Panc1 (cell line): ENCODE measurements at regions not wholly inside any gene's neighbourhood (a gene's known extent, or its start where the extent isn't known, plus 50 kb on each side); places are given as distances from the start of the nearest gene placed in this dataset.

Experiments
- ATAC-seq: fragments of 200-7000 bp; cut with Tn5 transposase; 2 replicates; pipeline ENCODE4 v1.9.1; 2020; ENCODE audit warnings: mild to moderate bottlenecking, moderate library complexity
- BruUV-seq: library from RNA; stranded (reverse); fragments of 400-500 nt; replicated peaks from 2 replicates; lab custom pipeline; 2021; lab: Mats Ljungman, UMichigan
- CTCF ChIA-PET: fragments of 300-600 bp; sonication (Branson Sonifier 250); formaldehyde crosslinking; loops from one replicate; lab custom pipeline; 2022; ENCODE audit warnings: antibody characterized with exemption; lab: Charles Lee
- POLR2A ChIA-PET: fragments of 300-600 bp; sonication (Branson Sonifier 250); formaldehyde crosslinking; loops from one replicate; lab custom pipeline; 2022; ENCODE audit warnings: antibody characterized with exemption; lab: Charles Lee
- DNase-seq: peaks from one replicate; pipeline ENCODE4 v3.0.0-alpha.2; 2010; ENCODE audit warnings: low read depth, low spot score
- H3K27ac ChIP-seq: 2 replicates; pipeline ENCODE4 v1.5.1; 2011; ENCODE audit warnings: mild to moderate bottlenecking, low read length, inconsistent platforms
- H3K27me3 ChIP-seq: fragments of 200-500 bp; sonication (Bioruptor generic); 2 replicates; pipeline ENCODE4 v1.6.0; 2014; ENCODE audit warnings: low read length, inconsistent platforms; ENCODE audit not compliant: control insufficient read depth, insufficient read depth
- H3K36me3 ChIP-seq: fragments of 200-500 bp; sonication (Bioruptor generic); 2 replicates; pipeline ENCODE4 v1.5.1; 2014; ENCODE audit warnings: inconsistent platforms, mild to moderate bottlenecking, low read length, moderate library complexity; ENCODE audit not compliant: control insufficient read depth, insufficient read depth
- H3K4me1 ChIP-seq: 2 replicates; pipeline ENCODE4 v1.5.1; 2011; ENCODE audit warnings: inconsistent platforms, mild to moderate bottlenecking, low read length, moderate library complexity; ENCODE audit not compliant: control insufficient read depth, insufficient read depth
- H3K4me3 ChIP-seq, 2 experiments: 2 replicates each; pipeline ENCODE4 v1.5.1; 2011 to 2012; ENCODE audit warnings: low read depth in 2 of 2, low read length in 2 of 2, mild to moderate bottlenecking in 2 of 2, inconsistent platforms in 1 of 2, moderate library complexity in 1 of 2
- H3K9me3 ChIP-seq: fragments of 200-500 bp; sonication (Bioruptor generic); 2 replicates; pipeline ENCODE4 v1.5.1; 2014; ENCODE audit warnings: low read depth, mild to moderate bottlenecking, inconsistent platforms, low read length, moderate library complexity; ENCODE audit not compliant: control insufficient read depth, insufficient read depth
- CTCF ChIP-seq: fragments of 450-650 bp; IDR thresholded peaks from 2 replicates; pipeline ENCODE4 v1.5.1; 2017; ENCODE audit warnings: mild to moderate bottlenecking
- POLR2AphosphoS5 ChIP-seq: IDR thresholded peaks from 2 replicates; pipeline ENCODE4 v1.6.1; 2012; ENCODE audit warnings: mild to moderate bottlenecking, low read depth, low read length, moderate library complexity
- SIN3A ChIP-seq: IDR thresholded peaks from 2 replicates; pipeline ENCODE4 v1.6.1; 2012; ENCODE audit warnings: low read depth, mild to moderate bottlenecking, low read length, moderate library complexity, borderline replicate concordance; ENCODE audit not compliant: insufficient read depth
- TCF7L2 ChIP-seq: IDR thresholded peaks from 2 replicates; pipeline ENCODE4 v1.6.1; 2011; ENCODE audit warnings: mild to moderate bottlenecking, low read depth, low read length, inconsistent platforms
- in situ Hi-C: cut with HindIII; loops from 2 replicates; pipeline ENCODE4 v1.10.0; 2016; ENCODE audit warnings: low sequenced_read_pairs, low pct_unique_long_range_greater_than_20kb
- intact Hi-C: fragments of 100-400 bp; cut with micrococcal nuclease; formaldehyde crosslinking; loops from one replicate; pipeline ENCODE4 v1.10.0; 2022; ENCODE audit not compliant: unreplicated experiment
- TF ChIP-seq, protein P1 (sequence below), 2 experiments: IDR thresholded peaks; 2 replicates each; pipeline ENCODE4 v1.6.1; 2011 to 2012; ENCODE audit warnings: low read depth in 2 of 2, control low read depth in 1 of 2, low read length in 1 of 2, mild to moderate bottlenecking in 1 of 2, moderate library complexity in 1 of 2; ENCODE audit not compliant: insufficient read depth in 1 of 2

DNA sequence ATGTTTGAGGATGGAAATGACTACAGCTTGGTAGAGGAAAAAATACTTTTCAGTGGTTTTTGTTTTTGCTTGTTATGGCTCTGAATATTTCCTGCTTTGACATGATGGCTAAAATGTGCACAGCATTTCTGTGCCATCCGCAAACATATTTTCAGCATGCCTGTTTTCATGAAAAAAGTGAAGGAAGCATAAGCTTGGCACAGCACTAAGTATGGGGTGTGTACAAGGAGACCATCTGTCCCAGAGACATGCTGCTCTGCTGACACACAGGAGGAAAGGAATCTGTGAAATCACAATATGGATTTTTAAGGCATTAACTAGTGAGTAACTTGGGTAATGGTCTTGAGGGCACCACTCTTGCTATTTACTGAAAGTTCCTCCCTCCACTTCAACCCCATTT is 595.5 kb downstream of the RWDD3 start:
- no peaks in the 10 kb centered on the region for H3K36me3 ChIP-seq
- no peaks in the 10 kb centered on the region for H3K27me3 ChIP-seq
- intact Hi-C loops (no loop called here), in situ Hi-C loops (no loop called here)
- TF ChIP-seq POLR2AphosphoS5 (no peak), TCF7L2 (no peak), CTCF (no peak), SIN3A (no peak)
- TF ChIP-seq, protein P1, sequence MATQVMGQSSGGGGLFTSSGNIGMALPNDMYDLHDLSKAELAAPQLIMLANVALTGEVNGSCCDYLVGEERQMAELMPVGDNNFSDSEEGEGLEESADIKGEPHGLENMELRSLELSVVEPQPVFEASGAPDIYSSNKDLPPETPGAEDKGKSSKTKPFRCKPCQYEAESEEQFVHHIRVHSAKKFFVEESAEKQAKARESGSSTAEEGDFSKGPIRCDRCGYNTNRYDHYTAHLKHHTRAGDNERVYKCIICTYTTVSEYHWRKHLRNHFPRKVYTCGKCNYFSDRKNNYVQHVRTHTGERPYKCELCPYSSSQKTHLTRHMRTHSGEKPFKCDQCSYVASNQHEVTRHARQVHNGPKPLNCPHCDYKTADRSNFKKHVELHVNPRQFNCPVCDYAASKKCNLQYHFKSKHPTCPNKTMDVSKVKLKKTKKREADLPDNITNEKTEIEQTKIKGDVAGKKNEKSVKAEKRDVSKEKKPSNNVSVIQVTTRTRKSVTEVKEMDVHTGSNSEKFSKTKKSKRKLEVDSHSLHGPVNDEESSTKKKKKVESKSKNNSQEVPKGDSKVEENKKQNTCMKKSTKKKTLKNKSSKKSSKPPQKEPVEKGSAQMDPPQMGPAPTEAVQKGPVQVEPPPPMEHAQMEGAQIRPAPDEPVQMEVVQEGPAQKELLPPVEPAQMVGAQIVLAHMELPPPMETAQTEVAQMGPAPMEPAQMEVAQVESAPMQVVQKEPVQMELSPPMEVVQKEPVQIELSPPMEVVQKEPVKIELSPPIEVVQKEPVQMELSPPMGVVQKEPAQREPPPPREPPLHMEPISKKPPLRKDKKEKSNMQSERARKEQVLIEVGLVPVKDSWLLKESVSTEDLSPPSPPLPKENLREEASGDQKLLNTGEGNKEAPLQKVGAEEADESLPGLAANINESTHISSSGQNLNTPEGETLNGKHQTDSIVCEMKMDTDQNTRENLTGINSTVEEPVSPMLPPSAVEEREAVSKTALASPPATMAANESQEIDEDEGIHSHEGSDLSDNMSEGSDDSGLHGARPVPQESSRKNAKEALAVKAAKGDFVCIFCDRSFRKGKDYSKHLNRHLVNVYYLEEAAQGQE (IDR thresholded peaks at IDR 0.05; ENCODE audit: insufficient read depth in 1 of 2, low read depth in 2 of 2, low read length in 1 of 2), result no peak
- ChIA-PET CTCF (no interaction called here), POLR2A (no interaction called here)
- no peaks in the 10 kb centered on the region for H3K4me1 ChIP-seq
- H3K9me3 ChIP-seq, result no peaks in the 10 kb centered on the region
- H3K27ac ChIP-seq, result no peak overlapping the region
- ATAC-seq, result no peak
- no peak overlapping the region for H3K4me3 ChIP-seq
- DNase-seq, result no peak
- BruUV-seq, result no TSS peak

DNA sequence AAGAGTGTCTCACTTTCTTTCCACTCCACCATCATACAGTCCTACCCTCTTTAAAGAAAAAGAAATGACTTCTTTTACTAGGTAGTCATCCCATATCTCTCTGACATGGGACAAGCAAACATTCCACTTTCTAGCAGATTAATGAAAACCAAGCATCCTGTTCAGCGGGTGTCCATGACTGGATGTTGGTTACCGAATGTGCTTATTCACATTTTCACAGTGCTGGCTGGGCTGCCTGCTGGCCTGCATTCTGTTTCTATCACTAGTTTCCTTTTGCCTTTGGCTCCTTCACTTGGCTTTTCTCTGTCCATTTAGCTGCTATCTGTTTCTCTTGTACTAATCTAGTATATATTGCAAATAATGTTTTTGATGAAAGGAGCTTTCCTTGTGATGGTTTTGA is 598.4 kb downstream of the RWDD3 start:
- intact Hi-C loops, result no loop called here
- Histone ChIP-seq H3K36me3 (no peaks in the 10 kb centered on the region), H3K9me3 (no peaks in the 10 kb centered on the region), H3K4me1 (no peaks in the 10 kb centered on the region), H3K27me3 (no peaks in the 10 kb centered on the region), H3K4me3 (no peak overlapping the region), H3K27ac (no peak overlapping the region)
- in situ Hi-C loops, result no loop called here
- ChIA-PET CTCF (no interaction called here), POLR2A (no interaction called here)
- BruUV-seq, result no TSS peak
- DNase-seq, result no peak
- TF ChIP-seq CTCF, result no peak
- TF ChIP-seq TCF7L2, result no peak
- no peak for TF ChIP-seq POLR2AphosphoS5
- TF ChIP-seq SIN3A, result no peak
- TF ChIP-seq, protein P1 (IDR thresholded peaks at IDR 0.05; ENCODE audit: insufficient read depth in 1 of 2, low read depth in 2 of 2, low read length in 1 of 2), result no peak
- ATAC-seq, result no peak
